Activated T-cell treated with anti-CD3 and anti-CD28 coated beads, Interleukin-2, amount 50 U/mL, for 4 hours (primary cell): ENCODE measurements at regions not wholly inside any gene's neighbourhood (a gene's known extent, or its start where the extent isn't known, plus 50 kb on each side); places are given as distances from the start of the nearest gene placed in this dataset.
"Not testable (repeated sequence)": the region's sequence is repeated elsewhere in the genome, so short reads cannot be mapped to it uniquely, and the experiment has no call there.

Experiments
- ATAC-seq, 2 donors: fragments of 200-7000 bp; cut with Tn5 transposase; one replicate each; pipeline ENCODE4 v1.10.0; 2021
- DNase-seq: peaks from one replicate; pipeline ENCODE4 v3.0.0-alpha.2; 2020
- H3K27me3 Mint-ChIP-seq: one replicate; pipeline ENCODE4 v1.8.0; 2021; ENCODE audit warnings: low read depth, mixed read lengths
- H3K36me3 Mint-ChIP-seq: one replicate; pipeline ENCODE4 v1.8.0; 2022; ENCODE audit warnings: mixed read lengths; ENCODE audit not compliant: insufficient read depth
- H3K4me1 Mint-ChIP-seq: one replicate; pipeline ENCODE4 v1.8.0; 2021; ENCODE audit warnings: low read depth, mixed read lengths
- H3K4me3 Mint-ChIP-seq: one replicate; pipeline ENCODE4 v1.8.0; 2021; ENCODE audit warnings: mild to moderate bottlenecking, moderate library complexity, mixed read lengths
- H3K9me3 Mint-ChIP-seq: one replicate; pipeline ENCODE4 v1.8.0; 2021; ENCODE audit warnings: mixed read lengths

DNA sequence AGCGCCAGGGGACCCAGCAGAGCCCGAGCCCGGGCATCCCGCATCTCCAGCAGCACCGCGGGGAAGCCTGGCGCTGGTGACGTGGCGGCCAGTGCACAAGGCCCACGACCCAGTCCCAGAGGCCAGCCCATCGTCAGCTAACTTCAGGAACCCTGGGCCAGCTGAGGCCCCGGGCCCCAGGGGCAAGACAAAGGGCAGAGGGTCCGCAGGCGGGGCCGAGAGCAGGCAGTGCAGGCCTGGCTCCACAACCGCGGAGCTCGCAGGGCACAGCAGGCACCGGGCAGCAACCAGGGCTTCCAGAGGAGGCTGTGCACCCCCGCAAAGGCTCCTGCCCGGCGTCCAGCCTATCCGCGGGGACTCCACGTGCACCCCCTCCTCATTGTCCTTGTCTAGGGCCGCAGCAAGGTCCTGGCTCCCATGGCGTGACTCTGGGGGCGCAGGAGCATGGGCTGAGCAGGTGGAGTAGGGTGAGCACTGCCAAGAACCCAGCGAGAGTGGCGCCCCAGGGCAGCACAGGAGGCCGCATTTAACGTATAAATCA is 352.5 kb downstream of the KCNJ18 start:
- DNase-seq, H3K4me1 Mint-ChIP-seq, H3K4me3 Mint-ChIP-seq, ATAC-seq, H3K27me3 Mint-ChIP-seq, H3K36me3 Mint-ChIP-seq, H3K9me3 Mint-ChIP-seq: not testable (repeated sequence)

DNA sequence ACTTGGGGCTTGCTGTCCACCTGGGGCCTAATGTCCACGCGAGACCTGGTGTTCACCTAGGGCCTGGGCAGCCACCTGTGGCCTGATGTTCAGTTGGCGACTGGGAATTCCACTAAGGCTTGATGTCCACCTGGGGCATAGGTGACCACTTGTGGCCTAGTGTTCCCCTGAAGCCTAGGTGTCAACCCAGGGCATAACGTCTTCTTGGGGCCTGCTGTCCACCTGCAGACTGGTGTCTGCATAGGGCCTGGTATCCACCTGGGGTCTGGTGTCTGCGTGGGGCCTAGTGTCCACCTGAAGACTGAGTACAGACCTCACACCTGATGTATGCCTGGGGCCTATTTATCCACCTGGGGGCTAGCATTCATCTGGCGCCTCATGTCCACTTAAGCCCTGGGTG is 355.2 kb downstream of the KCNJ18 start:
- H3K9me3 Mint-ChIP-seq, H3K27me3 Mint-ChIP-seq, H3K36me3 Mint-ChIP-seq, ATAC-seq, H3K4me1 Mint-ChIP-seq, DNase-seq, H3K4me3 Mint-ChIP-seq: not testable (repeated sequence)

DNA sequence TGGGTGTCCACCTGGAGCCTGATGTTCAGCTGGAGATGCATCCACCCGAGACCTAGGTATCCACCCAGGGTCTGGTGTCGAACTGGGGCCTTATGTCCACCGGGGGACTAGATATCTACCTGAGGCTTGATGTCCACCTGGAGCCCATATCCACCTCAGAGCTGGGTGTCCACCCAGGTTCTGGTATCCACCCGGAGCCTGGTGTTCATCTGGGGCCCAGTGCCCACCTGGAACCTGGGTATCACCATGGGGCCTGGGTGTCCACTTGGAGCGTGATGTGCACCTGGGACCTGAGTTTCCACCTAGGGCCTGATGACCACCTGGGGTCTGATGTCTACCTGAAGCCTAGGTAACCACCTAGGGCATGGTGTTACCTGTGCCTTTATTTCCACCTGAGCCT is 355.9 kb downstream of the KCNJ18 start:
- not testable (repeated sequence) for H3K36me3 Mint-ChIP-seq, DNase-seq, H3K4me1 Mint-ChIP-seq, H3K27me3 Mint-ChIP-seq, H3K4me3 Mint-ChIP-seq, H3K9me3 Mint-ChIP-seq, ATAC-seq

DNA sequence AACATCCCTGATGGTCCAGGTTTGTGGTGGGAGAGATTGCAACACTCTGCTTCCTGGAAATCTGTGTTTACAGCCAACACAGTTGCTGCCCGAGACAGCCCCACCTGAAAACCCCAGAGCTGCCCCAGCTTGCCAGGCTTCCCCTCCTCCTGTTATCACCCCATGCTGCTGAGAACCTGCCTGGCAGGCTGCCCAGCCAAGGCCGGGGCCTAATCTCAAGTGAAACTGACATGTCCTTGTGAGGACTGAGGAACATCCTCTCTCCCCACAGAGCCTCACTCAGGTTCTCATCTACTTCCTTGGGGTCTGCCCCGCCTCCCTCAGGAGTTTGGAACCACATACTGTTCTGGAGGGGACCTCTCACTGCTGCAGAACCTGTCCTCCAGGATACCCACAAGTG is 358.4 kb downstream of the KCNJ18 start:
- not testable (repeated sequence) for H3K27me3 Mint-ChIP-seq, H3K9me3 Mint-ChIP-seq, H3K4me3 Mint-ChIP-seq, DNase-seq, H3K36me3 Mint-ChIP-seq, H3K4me1 Mint-ChIP-seq, ATAC-seq

DNA sequence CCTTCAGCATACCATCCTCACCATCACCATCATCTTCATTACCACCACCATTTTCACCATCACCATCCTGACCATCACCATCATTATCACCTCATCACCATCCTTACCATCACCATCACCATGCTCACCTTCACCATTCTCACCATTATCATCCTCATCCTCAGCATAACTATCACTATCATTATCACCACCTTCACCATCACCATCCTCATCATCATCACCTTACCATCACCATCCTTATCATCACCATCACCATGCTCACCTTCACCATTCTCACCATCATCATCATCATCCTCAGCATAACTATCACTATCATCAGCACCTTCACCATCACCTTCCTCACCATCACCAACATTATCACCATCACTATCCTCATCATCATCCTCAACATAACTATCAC is 360.4 kb downstream of the KCNJ18 start:
- DNase-seq: not testable (repeated sequence)

DNA sequence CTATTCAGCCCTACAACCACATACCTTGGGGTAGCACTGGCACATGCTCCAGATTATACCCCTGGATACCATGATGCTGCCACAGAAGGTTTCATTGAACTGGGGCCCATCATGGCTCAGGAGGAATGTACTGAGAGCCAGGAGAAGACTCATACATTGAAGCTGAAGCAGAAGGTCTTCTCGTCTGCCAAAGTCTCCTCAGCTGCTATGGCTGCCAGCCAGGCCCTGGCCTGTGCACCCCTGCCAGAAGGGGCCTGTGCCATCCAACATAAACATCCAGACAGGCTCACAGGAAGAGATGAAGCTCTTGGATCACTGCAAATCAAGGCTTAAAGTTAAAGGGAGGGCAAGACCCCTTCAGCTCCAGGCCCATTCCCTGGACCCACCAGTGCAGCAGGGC is 364.2 kb downstream of the KCNJ18 start:
- not testable (repeated sequence) for DNase-seq, H3K9me3 Mint-ChIP-seq, H3K4me3 Mint-ChIP-seq, H3K4me1 Mint-ChIP-seq, H3K27me3 Mint-ChIP-seq, ATAC-seq, H3K36me3 Mint-ChIP-seq

More for the DNA sequence above, 360.4 kb downstream of the KCNJ18 start:
- H3K4me3 Mint-ChIP-seq, H3K36me3 Mint-ChIP-seq, H3K27me3 Mint-ChIP-seq, H3K4me1 Mint-ChIP-seq, ATAC-seq, H3K9me3 Mint-ChIP-seq: not testable (repeated sequence)

DNA sequence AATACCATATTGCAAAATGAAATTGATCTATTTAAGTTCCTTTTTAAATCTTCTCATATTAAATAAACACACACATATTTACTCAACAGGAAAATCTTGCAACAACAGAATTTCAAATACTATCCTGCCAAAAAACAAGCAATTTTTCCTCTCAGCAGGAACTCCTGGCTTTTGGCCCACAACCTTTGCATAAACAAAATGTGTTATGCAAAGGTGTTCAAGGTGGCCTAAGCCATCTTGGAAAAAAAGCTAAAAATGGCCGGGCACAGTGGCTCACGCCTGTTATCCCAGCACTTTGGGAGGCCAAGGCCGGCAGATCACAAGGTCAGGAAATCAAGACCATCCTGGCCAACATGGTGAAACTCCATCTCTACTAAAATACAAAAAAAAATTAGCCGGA is 383.6 kb downstream of the KCNJ18 start:
- not testable (repeated sequence) for H3K9me3 Mint-ChIP-seq, ATAC-seq, H3K4me3 Mint-ChIP-seq, H3K36me3 Mint-ChIP-seq, DNase-seq, H3K4me1 Mint-ChIP-seq, H3K27me3 Mint-ChIP-seq

DNA sequence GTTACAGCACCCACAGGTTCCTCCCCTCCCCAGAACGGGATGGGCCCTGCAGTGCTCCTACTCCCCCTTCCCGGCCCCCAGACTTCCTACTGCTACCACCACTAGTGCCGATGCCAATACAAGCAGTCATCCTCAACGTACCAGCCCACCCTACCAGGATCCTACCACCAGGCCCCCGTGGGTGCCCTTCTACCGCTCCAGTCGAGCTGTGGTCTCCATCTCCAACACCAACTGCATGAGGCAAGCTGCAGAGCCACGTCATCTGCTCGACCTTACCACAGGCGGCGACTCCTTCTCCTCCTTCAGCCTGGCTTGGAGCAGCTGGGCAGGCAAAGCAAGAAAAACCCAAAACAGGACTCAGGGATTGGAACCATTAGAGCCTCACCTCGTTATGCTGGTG is 396.3 kb downstream of the KCNJ18 start:
- DNase-seq, H3K4me3 Mint-ChIP-seq, H3K27me3 Mint-ChIP-seq, ATAC-seq, H3K9me3 Mint-ChIP-seq, H3K4me1 Mint-ChIP-seq, H3K36me3 Mint-ChIP-seq: not testable (repeated sequence)

DNA sequence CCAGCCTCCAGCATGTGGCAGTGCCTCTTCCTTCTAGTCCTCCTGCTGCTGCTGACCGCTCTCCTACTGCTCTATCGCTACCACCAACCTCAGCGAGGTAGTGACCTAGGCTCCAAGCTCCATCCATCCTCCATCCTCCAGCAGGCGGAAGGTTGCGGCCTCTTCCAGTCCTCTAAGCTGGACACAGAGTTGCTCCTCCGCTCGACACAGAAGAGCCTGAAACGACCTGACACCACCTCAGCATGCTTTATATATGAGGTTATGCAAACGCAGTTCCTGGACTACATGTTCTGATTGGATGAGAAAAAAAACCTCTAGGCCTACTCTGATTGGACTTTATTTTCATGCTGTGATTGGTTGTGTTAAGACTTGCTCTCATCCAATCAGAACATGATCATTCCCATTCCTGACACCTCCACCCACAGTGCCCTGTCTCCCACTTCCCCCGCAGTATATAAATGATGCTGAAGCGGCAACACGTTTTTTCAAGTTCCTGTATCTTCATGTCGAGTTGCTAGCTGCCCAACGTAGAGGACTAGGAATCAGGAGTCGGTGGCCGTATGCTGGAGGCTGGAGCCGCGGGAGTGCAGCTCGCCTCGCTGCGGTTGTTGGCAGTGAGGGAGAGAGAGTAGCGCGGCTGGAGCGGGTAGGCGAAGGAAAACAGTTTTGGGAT is 398.1 kb downstream of the KCNJ18 start:
- H3K9me3 Mint-ChIP-seq: peaks cover 8% of the 10 kb centered on the region
- ATAC-seq (no peak), DNase-seq (no peak)
- no peak overlapping the region for H3K4me3 Mint-ChIP-seq
- H3K27me3 Mint-ChIP-seq: no peaks in the 10 kb centered on the region
- no peaks in the 10 kb centered on the region for H3K36me3 Mint-ChIP-seq
- no peaks in the 10 kb centered on the region for H3K4me1 Mint-ChIP-seq

DNA sequence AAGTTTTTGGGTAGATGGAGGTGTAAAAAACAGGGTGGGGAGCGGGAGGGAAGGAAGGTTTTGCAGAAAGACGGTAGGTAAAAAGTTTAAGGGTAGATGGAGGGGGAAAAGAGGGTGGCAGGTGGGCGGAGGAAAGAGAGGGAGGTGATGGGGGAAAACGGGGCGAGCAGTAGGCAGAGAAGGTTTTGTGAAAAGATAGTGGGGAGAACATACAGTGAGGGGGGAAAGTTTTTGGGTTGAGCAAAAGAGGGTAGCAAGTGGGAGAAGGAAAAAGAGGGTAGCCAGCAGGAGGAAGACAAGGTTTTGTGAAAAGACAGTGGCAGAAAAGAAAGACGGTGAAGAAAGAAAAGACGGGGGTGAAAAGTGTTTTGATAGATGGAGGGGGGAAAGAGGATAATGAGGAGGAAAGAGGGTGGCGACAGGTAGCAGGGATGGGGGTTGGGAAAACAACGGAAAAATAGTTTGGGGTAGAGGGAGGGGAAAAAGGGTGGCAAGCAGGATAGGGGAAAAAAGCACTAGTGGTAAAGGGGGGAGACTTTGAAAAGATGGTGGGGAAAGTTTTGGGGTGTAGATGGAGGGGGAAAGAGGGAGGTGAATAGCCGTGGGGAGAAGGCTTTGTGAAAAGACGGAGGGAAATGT is 398.8 kb downstream of the KCNJ18 start:
- not testable (repeated sequence) for H3K4me3 Mint-ChIP-seq, H3K36me3 Mint-ChIP-seq, ATAC-seq, H3K27me3 Mint-ChIP-seq, H3K4me1 Mint-ChIP-seq, H3K9me3 Mint-ChIP-seq, DNase-seq

DNA sequence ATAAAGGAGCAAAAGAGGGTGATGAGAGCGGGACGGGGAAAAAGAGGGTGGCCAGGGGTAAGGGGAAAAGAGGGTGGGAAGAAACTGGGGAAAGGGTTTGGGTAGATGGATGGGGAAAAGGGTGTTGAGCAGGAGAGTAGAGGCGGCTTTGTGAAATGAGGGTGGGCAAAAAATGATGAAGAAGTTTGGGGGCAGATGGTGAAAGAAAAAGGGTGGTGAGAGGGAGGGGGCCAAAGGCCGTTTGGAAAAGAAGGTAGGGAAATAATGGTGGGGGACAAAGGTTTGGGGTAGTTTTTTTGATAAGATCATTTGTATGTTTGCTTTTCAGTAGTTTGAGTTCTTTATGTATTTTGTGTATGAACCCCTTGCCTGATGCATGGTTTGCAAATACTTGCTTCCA is 399.5 kb downstream of the KCNJ18 start:
- not testable (repeated sequence) for ATAC-seq, H3K9me3 Mint-ChIP-seq, H3K27me3 Mint-ChIP-seq, DNase-seq, H3K4me3 Mint-ChIP-seq, H3K36me3 Mint-ChIP-seq, H3K4me1 Mint-ChIP-seq

DNA sequence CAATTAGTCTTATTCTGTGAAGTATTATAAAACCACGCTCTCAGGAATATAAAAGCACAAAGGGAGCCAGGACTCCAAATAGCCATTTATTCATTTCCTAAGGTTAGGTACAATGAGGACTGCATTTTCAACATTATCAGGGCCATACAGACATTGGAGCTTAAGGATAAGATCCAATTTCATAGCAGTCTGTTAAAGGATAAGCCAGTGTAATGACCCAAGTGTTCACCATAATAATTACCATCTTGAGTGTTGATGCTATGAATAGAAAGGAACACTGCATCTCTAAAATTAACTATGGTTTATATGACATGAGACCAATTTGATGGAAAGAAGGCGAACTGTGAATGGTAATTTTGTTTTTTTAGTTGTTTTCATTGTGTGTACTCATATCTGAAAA is 403.1 kb downstream of the KCNJ18 start:
- not testable (repeated sequence) for H3K36me3 Mint-ChIP-seq, H3K27me3 Mint-ChIP-seq, ATAC-seq, H3K4me3 Mint-ChIP-seq, DNase-seq, H3K4me1 Mint-ChIP-seq, H3K9me3 Mint-ChIP-seq

DNA sequence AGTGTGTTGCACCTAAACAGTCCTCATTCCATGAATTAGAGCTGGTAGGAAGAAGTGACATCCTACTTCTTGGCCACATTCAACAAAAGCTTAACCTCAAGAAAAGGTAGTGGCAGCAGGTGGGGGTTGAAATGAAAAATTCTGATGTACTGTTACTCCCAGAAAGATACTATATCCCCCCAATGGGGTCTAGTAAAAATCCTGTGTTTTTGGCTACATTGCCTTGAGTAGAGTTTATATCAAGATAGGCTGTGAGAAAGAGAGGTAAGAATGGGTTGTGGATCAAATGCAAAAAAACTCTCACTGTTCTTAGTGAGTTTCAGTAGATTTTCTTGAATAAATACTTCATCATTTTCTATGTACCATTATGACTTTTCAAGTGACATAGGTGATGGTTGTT is 407.3 kb downstream of the KCNJ18 start:
- H3K27me3 Mint-ChIP-seq, DNase-seq, H3K4me1 Mint-ChIP-seq, H3K36me3 Mint-ChIP-seq, H3K9me3 Mint-ChIP-seq, H3K4me3 Mint-ChIP-seq, ATAC-seq: not testable (repeated sequence)

DNA sequence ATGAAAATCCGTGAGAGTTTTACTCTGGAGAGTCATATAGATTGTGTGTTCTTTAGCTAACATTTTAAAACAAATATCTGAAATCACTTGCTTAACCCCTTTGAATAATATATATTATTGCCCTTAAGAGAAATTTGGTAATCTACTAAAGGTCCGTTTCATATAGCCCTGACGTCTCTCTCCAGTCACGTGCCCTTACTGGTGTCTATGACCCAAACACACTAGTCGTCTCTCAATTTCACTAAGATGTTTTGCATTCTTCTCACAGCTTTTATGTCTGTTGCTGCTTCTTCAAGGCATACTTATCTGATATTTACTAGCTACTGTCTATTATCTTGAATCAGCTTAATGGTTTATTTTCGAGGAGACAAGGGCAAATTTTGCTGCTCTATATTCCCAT is 409.9 kb downstream of the KCNJ18 start:
- Mint-ChIP-seq H3K27me3 (no peaks in the 10 kb centered on the region), H3K4me3 (no peak overlapping the region), H3K9me3 (peaks cover 8% of the 10 kb centered on the region), H3K36me3 (no peaks in the 10 kb centered on the region), H3K4me1 (no peaks in the 10 kb centered on the region)
- ATAC-seq (no peak), DNase-seq (no peak)

DNA sequence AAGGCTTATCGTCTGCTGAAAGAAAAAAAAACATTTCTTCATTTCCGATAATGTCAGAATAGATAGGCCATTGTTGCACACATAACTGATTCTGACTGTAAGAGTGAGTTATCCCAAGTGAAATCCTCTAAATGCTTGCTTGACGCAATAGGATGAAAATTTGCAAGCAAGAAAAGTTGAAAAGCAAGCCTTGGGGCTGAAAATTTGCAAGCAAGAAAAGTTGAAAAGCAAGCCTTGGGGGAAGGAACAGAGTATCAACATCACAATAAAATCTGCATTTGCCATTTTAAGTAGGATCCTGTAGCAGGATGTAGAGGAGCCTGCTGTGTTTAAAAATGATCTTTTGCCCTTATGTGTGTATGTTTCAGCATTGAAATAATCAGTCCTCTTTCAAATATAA is 424.4 kb downstream of the KCNJ18 start:
- not testable (repeated sequence) for H3K27me3 Mint-ChIP-seq, DNase-seq, ATAC-seq, H3K9me3 Mint-ChIP-seq, H3K4me3 Mint-ChIP-seq, H3K4me1 Mint-ChIP-seq, H3K36me3 Mint-ChIP-seq
